PC-9 (cell line): ENCODE measurements at regions not wholly inside any gene's neighbourhood (a gene's known extent, or its start where the extent isn't known, plus 50 kb on each side); places are given as distances from the start of the nearest gene placed in this dataset.
"Not testable (repeated sequence)": the region's sequence is repeated elsewhere in the genome, so short reads cannot be mapped to it uniquely, and the experiment has no call there.

Experiments used
- BruUV-seq: library from RNA; stranded (reverse); fragments of 400-500 nt; replicated peaks from 2 replicates; lab custom pipeline; 2021; lab: Mats Ljungman, UMichigan
- CTCF ChIA-PET: fragments of 300-600 bp; sonication (Branson Sonifier 250); formaldehyde crosslinking; loops from one replicate; lab custom pipeline; 2022; ENCODE audit warnings: antibody characterized with exemption; lab: Charles Lee
- POLR2A ChIA-PET: fragments of 300-600 bp; sonication (Branson Sonifier 250); formaldehyde crosslinking; loops from one replicate; lab custom pipeline; 2022; ENCODE audit warnings: antibody characterized with exemption; ENCODE audit not compliant: unreplicated experiment; lab: Charles Lee
- DNase-seq, 2 experiments: peaks; one replicate each; pipeline versions ENCODE4 v3.0.0 to v3.0.0-alpha.2; 2015 to 2022; ENCODE audit warnings: mixed read lengths in 1 of 2
- H2AFZ ChIP-seq: fragments of 200-600 bp; sonication (generic); 2 replicates; pipeline ENCODE4 v1.8.1; 2017; ENCODE audit warnings: antibody characterized with exemption
- H3F3A ChIP-seq: fragments of 200-600 bp; sonication (generic); 2 replicates; pipeline ENCODE4 v1.8.1; 2017; ENCODE audit warnings: antibody characterized with exemption, mild to moderate bottlenecking, low read depth; ENCODE audit not compliant: insufficient read depth
- H3K27ac ChIP-seq: fragments of 200-600 bp; sonication (generic); 2 replicates; pipeline ENCODE4 v1.6.1; 2016; ENCODE audit warnings: mixed run types
- H3K27me3 ChIP-seq: fragments of 200-600 bp; sonication (generic); 2 replicates; pipeline ENCODE4 v1.6.1; 2016; ENCODE audit warnings: low read depth, mixed run types; ENCODE audit not compliant: insufficient read depth
- H3K36me3 ChIP-seq: fragments of 200-600 bp; sonication (generic); 2 replicates; pipeline ENCODE4 v1.6.1; 2016; ENCODE audit warnings: low read depth, mixed run types
- H3K4me1 ChIP-seq: fragments of 200-600 bp; sonication (generic); replicated peaks from 2 replicates; pipeline ENCODE4 v1.6.1; 2016; ENCODE audit warnings: mixed run types; ENCODE audit not compliant: insufficient read depth
- H3K4me2 ChIP-seq: fragments of 200-600 bp; sonication (generic); 2 replicates; pipeline ENCODE4 v1.6.1; 2017; ENCODE audit warnings: mixed run types
- H3K4me3 ChIP-seq: fragments of 200-600 bp; sonication (generic); 2 replicates; pipeline ENCODE4 v1.6.1; 2016; ENCODE audit warnings: mixed run types
- H3K79me2 ChIP-seq: fragments of 200-600 bp; sonication (generic); 2 replicates; pipeline ENCODE4 v1.6.1; 2017; ENCODE audit warnings: low read depth, mixed run types
- H3K9me2 ChIP-seq: fragments of 200-600 bp; sonication (generic); 2 replicates; pipeline ENCODE4 v1.8.1; 2017; ENCODE audit warnings: mild to moderate bottlenecking; ENCODE audit not compliant: insufficient read depth
- H3K9me3 ChIP-seq: fragments of 200-600 bp; sonication (generic); 2 replicates; pipeline ENCODE4 v1.8.1; 2016; ENCODE audit warnings: low read depth; ENCODE audit not compliant: insufficient read depth
- H4K20me1 ChIP-seq: fragments of 200-600 bp; sonication (generic); 2 replicates; pipeline ENCODE4 v1.8.1; 2017; ENCODE audit not compliant: insufficient read depth
- CTCF ChIP-seq: fragments of 200-600 bp; sonication (generic); conservative IDR thresholded peaks from 2 replicates; pipeline ENCODE4 v1.6.1; 2017; ENCODE audit warnings: mixed run types, antibody characterized with exemption, mild to moderate bottlenecking, moderate library complexity
- EZH2 ChIP-seq: fragments of 200-600 bp; sonication (generic); IDR thresholded peaks from 2 replicates; pipeline ENCODE4 v1.8.0; 2017; ENCODE audit warnings: antibody characterized with exemption, low read depth
- intact Hi-C: fragments of 100-400 bp; cut with micrococcal nuclease; formaldehyde crosslinking; loops from one replicate; pipeline ENCODE4 v1.10.0; 2022; ENCODE audit not compliant: unreplicated experiment

- H3K4me1 ChIP-seq: no peaks in the 10 kb centered on the region
- DNase-seq: no peak
- H3K79me2 ChIP-seq: no peaks in the 10 kb centered on the region
- no peak for TF ChIP-seq CTCF
- no peak for TF ChIP-seq EZH2
- intact Hi-C loops: no loop called here
- H3K27ac ChIP-seq: no peak overlapping the region
- H3K4me3 ChIP-seq: no peak overlapping the region
- H3K36me3 ChIP-seq: no peaks in the 10 kb centered on the region
- no TSS peak for BruUV-seq
- H2AFZ ChIP-seq: no peak overlapping the region
- no peaks in the 10 kb centered on the region for H3K9me3 ChIP-seq
- H3K27me3 ChIP-seq: no peaks in the 10 kb centered on the region
- H4K20me1 ChIP-seq: no peaks in the 10 kb centered on the region
- no peaks in the 10 kb centered on the region for H3F3A ChIP-seq
- H3K9me2 ChIP-seq: no peaks in the 10 kb centered on the region
- CTCF ChIA-PET: no interaction called here
- no peak overlapping the region for H3K4me2 ChIP-seq
- POLR2A ChIA-PET: no interaction called here
These were observed 631.5 kb upstream of the NRP1 start for GRCh38 chr10:33965795-33966581.

- no peak for DNase-seq
- H3K4me1 ChIP-seq: no peaks in the 10 kb centered on the region
- H3K9me2 ChIP-seq: no peaks in the 10 kb centered on the region
- no peaks in the 10 kb centered on the region for H4K20me1 ChIP-seq
- intact Hi-C loops: no loop called here
- TF ChIP-seq EZH2: no peak
- TF ChIP-seq CTCF: no peak
- POLR2A ChIA-PET: no interaction called here
- H3K9me3 ChIP-seq: no peaks in the 10 kb centered on the region
- H3K27me3 ChIP-seq: no peaks in the 10 kb centered on the region
- H3K27ac ChIP-seq: no peak overlapping the region
- BruUV-seq: no TSS peak
- H3K79me2 ChIP-seq: no peaks in the 10 kb centered on the region
- H3K4me3 ChIP-seq: no peak overlapping the region
- no peaks in the 10 kb centered on the region for H3F3A ChIP-seq
- no peak overlapping the region for H3K4me2 ChIP-seq
- H3K36me3 ChIP-seq: no peaks in the 10 kb centered on the region
- CTCF ChIA-PET: no interaction called here
- no peak overlapping the region for H2AFZ ChIP-seq
These were observed 629.3 kb upstream of the NRP1 start for GRCh38 chr10:33963729-33964128.

GRCh38 chr10:33956322-33956721 is 621.9 kb upstream of the NRP1 start:
- intact Hi-C loops, H3K9me2 ChIP-seq, H3F3A ChIP-seq, H3K9me3 ChIP-seq, H3K36me3 ChIP-seq, BruUV-seq, H4K20me1 ChIP-seq, POLR2A ChIA-PET, CTCF ChIA-PET, H3K27ac ChIP-seq, H3K27me3 ChIP-seq, H3K4me1 ChIP-seq, H2AFZ ChIP-seq, H3K4me2 ChIP-seq, H3K4me3 ChIP-seq, H3K79me2 ChIP-seq, DNase-seq: not testable (repeated sequence)

GRCh38 chr10:33955676-33956075 is 621.2 kb upstream of the NRP1 start:
- POLR2A ChIA-PET: no interaction called here
- Histone ChIP-seq H3K36me3 (no peaks in the 10 kb centered on the region), H3K27me3 (no peaks in the 10 kb centered on the region), H4K20me1 (no peaks in the 10 kb centered on the region), H3K27ac (no peak overlapping the region), H2AFZ (no peak overlapping the region), H3F3A (no peaks in the 10 kb centered on the region), H3K4me3 (no peak overlapping the region), H3K79me2 (no peaks in the 10 kb centered on the region), H3K4me2 (no peak overlapping the region), H3K9me2 (no peaks in the 10 kb centered on the region), H3K4me1 (no peaks in the 10 kb centered on the region), H3K9me3 (no peaks in the 10 kb centered on the region)
- CTCF ChIA-PET: no interaction called here
- TF ChIP-seq EZH2: no peak
- TF ChIP-seq CTCF: no peak
- DNase-seq: no peak
- no TSS peak for BruUV-seq
- intact Hi-C loops: no loop called here
